ENCODE measurements at regions not wholly inside any gene's neighbourhood (a gene's known extent, or its start where the extent isn't known, plus 50 kb on each side); places are given as distances from the start of the nearest gene placed in this dataset.
A peak's percentile ranks its signal among the peaks of the same experiment; 100 is the strongest.

GRCh38 chrX:40167233-40167849 is 69.6 kb upstream of the BCOR start:
- no peak for DNase-seq (ENCODE audit: low read depth)
- H3K4me3 ChIP-seq (ENCODE audit: low read depth, low read length): peak overlapping the region; percentile 9

GRCh38 chrX:40166582-40166981 is 68.8 kb upstream of the BCOR start:
- no peak overlapping the region for H3K4me3 ChIP-seq (ENCODE audit: low read depth, low read length)
- no peak for DNase-seq (ENCODE audit: low read depth)

DNA sequence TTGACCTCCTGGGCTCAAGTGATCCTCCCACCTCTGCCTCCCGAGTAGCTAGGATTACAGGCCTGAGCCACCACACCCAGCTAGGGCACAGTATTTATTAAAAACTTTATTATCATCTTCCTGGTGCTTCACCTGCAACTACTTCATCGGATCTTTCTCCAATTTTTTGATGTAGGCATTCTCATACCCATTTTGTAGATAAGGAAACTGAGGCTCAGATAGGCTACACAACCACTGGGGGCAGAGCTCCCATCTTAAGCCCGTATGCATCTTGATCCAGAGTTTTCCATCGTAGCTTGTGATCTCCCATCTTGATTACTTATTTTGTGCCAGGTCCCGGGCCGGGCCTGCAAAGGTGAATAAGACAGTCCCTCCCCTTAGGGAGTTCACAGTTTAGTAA is 68.1 kb upstream of the BCOR start:
- no peak overlapping the region for H3K4me3 ChIP-seq (ENCODE audit: low read depth, low read length)
- no peak for DNase-seq (ENCODE audit: low read depth)

DNA sequence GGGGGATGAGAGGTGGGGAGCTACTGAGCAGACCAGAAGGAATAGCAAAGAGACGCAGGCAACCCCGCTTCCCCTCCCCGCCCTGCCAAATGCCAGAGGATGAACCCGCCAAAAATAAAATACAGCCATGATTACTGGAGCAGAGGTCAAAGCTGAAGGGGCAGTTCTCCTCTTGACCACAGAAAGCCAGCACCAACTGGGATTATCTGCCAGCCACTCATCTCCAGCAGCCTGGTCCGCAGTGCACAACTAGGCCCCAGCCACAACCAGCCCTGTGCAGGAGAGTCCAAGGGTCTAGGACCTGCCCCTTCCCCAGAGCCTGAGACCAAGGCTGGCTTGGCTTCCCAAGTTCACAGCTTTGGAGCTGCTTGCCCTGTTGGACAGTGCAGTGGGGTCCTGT is 67.4 kb upstream of the BCOR start:
- H3K4me3 ChIP-seq (ENCODE audit: low read depth, low read length): no peak overlapping the region
- no peak for DNase-seq (ENCODE audit: low read depth)

GRCh38 chrX:40164751-40165150 is 67.0 kb upstream of the BCOR start:
- DNase-seq (ENCODE audit: low read depth): no peak
- no peak overlapping the region for H3K4me3 ChIP-seq (ENCODE audit: low read depth, low read length)

GRCh38 chrX:40158036-40158706 is 60.4 kb upstream of the BCOR start:
- peak overlapping the region; percentile 47 for H3K4me3 ChIP-seq (ENCODE audit: low read depth, low read length)
- no peak for DNase-seq (ENCODE audit: low read depth)

GRCh38 chrX:40157228-40158035 is 59.7 kb upstream of the BCOR start:
- no peak for DNase-seq (ENCODE audit: low read depth)
- peak overlapping the region; percentile 47 for H3K4me3 ChIP-seq (ENCODE audit: low read depth, low read length)

- no peak for DNase-seq (ENCODE audit: low read depth)
- H3K4me3 ChIP-seq (ENCODE audit: low read depth, low read length): no peak overlapping the region
Observed at GRCh38 chrX:40156470-40157227, 58.9 kb upstream of the BCOR start.

DNA sequence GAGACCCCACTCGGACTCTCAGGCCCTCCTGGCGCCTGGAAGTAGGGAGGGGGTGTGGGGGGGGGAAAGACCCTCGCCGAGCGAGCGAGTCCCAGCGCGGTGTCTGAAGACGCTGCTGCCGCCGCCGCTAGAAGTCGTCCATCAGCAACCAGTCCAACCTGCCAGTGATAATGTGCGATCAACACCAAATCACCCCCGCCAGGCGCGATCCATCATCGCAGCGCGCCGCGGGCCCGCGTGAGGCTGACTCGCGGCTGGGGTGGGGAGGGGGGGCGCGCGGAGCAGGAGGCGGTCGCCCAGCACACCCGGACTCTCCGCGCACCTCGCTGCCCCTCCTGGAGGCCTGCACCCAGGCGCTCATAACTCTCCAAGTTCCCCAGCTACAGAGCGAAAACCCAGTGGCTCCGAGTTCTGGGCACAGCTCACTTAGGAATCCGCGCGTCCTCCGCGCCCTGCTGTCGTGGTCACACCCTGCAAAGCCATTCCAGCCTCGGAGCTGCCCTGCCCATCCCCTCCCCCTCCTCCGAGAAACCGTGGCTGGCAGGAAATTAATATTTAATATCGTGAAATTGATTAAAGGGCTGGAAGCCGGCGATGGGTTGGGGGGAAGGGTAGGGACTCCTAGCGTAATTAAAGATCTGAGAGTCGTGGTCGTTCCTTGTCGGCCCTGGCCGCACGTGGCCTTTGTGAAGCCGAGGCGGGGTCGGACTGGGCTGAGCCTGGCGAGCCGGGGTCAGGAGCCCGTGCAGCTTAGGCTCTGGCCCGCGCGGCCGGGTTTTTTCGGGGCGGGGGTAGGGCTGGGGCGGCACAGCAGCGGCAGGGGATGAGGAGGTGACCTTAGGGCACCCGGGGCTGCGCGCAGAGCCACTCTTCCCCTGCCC is 58.1 kb upstream of the BCOR start:
- no peak for DNase-seq (ENCODE audit: low read depth)
- H3K4me3 ChIP-seq (ENCODE audit: low read depth, low read length): peak overlapping the region; percentile 34

DNA sequence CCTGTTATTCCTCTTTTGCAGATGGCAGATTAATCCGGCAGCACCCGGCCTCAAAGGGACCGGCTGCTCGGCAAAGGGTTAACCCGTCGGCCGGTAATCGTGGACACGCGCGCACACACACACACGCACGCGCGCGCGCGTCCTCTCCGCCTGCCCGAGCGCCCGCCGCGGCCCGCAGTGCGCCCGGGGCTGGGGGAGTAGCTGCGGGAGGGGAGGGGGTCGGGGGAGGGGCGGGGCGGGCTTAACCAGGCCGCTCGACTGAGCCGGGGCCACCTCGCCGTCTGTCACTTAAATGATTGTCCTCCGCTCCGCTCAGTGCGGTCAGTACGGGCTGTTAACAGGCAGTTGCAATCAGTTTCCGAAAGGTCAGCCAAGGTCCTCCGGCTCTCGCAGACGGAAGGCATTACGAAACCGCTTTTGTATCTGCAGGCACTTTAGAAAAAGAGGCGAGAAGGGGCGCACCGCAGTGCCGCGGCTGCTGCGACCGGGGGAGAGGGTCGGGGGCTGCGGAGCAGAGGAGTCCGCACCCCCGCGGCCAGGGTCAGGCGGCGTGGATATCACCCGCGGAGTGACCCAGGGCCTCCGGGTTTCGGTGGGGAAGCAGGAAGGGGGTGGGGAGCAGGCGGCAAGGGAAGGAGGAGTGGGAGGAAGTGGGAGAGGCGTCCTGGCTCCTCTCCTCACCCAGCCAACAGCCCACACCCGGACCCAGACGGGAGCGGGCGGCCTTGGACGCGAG is 57.3 kb upstream of the BCOR start:
- DNase-seq (ENCODE audit: low read depth): no peak
- H3K4me3 ChIP-seq (ENCODE audit: low read depth, low read length): peak overlapping the region; percentile 38

DNA sequence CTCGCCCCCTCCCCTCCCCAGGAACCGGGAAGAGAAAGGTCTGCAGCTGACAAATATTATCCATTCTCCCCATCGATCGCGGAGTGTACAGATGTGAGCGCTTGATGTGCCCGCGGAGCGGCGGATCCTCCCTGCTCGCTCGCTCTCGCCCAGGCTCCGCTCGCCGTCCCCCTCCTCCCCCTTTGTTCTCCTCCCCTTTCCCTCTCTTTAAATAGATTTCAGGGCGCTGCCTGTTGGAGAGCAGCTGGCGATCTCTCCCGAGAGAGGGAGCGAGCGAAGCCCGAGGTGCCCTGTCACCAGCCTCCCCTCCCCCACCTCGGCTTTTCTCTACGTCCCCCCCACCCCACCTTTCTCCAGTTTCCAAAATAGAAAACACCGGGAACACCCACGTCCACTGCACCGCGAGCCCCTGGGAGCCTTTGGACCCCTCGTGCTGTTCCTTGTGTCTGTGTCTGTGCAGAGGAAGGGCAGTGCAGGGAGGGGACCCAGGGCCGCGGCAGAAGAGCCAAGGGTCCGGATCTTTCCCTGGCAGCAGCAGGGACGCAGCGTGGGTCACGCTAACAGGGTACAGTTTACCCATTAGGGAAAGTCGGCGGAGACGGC is 56.6 kb upstream of the BCOR start:
- H3K4me3 ChIP-seq (ENCODE audit: low read depth, low read length): peak overlapping the region; percentile 38
- DNase-seq (ENCODE audit: low read depth): no peak

GRCh38 chrX:40153345-40154249 is 55.8 kb upstream of the BCOR start:
- no peak for DNase-seq (ENCODE audit: low read depth)
- H3K4me3 ChIP-seq (ENCODE audit: low read depth, low read length): peak overlapping the region; percentile 38

DNA sequence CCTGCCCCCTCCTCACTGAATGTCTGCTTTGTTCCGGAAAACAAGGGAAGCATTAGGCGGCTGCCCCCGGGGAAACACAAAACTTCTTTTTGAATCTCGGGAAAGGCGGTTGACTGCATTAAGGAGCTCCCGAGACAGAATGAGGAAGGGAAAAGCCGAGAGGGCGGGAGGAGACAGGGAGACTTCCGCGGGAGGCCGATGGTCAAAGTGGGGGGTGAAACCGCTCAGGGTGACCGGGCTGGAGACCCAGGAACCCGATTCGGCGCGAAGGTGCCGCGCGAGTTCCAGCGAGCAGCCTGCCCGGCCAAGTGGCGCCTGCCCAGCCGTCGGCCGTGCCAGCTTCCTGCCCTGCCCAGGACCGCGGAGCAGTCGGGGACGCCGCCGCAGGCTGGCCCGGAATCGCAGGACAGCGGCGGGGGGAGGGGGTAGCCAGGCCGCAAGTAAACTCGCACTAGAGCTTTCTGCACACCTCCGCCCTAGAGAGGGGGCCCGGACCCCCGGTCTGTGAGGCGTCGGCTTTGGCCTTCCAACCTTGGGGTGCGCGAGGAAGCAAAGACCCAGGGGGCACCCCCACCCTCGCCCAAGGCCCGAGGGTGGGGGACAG is 55.1 kb upstream of the BCOR start:
- peak overlapping the region; percentile 38 for H3K4me3 ChIP-seq (ENCODE audit: low read depth, low read length)
- no peak for DNase-seq (ENCODE audit: low read depth)

GRCh38 chrX:40152173-40152711 is 54.5 kb upstream of the BCOR start:
- DNase-seq (ENCODE audit: low read depth): no peak
- no peak overlapping the region for H3K4me3 ChIP-seq (ENCODE audit: low read depth, low read length)

DNA sequence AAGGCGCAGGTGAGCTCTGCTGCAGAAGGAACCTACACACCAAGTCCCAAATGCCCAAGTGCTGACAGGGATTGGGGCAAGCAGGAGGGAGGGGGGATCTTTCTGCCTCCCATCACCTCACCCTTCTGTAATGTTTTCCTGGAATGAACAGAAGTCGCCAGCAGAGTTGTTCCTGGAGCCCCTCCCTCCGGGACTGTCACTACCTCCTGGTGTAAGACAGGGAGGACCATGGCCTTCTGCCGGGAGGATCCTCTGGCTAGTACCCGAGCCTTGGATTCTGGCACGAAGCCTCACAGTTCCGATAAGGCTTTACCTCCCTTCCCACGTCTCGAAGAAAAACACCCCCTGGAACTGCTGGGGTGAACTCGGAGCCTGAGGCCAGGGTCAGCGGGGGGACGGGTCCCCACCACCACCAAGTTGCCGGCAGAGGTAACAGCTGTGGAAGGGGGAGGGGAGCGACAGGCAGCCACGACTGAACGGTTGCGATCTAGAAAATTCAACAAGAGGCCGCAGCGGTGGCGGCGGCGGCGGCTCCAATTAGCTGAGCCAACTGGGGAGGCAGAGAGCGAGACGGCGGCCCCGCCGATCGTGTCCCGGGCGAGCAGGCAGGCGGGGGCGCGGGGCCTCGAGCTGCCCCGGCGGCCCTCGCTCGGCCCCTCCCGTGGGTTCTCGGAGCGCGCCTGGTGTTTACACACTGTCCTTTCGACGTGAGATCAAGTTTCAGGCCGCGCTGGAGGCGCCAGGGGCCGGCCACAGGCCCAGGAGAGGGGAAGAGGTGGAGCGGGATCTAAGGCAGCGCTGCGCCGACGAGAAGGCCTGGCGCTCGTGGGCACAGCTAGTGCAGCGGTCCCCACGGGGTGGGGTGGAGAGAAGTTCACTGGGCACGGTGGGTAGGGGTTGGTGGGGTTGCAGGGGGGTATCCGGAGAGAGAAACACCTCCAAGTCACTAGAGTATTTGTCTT is 53.7 kb upstream of the BCOR start:
- no peak overlapping the region for H3K4me3 ChIP-seq (ENCODE audit: low read depth, low read length)
- no peak for DNase-seq (ENCODE audit: low read depth)

Data from skeletal muscle cell (primary cell).